HG03159 (cell line): ENCODE measurements at regions not wholly inside any gene's neighbourhood (a gene's known extent, or its start where the extent isn't known, plus 50 kb on each side); places are given as distances from the start of the nearest gene placed in this dataset.
A peak's percentile ranks its signal among the peaks of the same experiment; 100 is the strongest.
"Not testable (repeated sequence)": the region's sequence is repeated elsewhere in the genome, so short reads cannot be mapped to it uniquely, and the experiment has no call there.

Experiments
- ATAC-seq: cut with Tn5 transposase; IDR thresholded peaks from one replicate; pipeline ENCODE4 v1.9.1; 2021; ENCODE audit warnings: mild to moderate bottlenecking, moderate library complexity; ENCODE audit not compliant: unreplicated experiment

DNA sequence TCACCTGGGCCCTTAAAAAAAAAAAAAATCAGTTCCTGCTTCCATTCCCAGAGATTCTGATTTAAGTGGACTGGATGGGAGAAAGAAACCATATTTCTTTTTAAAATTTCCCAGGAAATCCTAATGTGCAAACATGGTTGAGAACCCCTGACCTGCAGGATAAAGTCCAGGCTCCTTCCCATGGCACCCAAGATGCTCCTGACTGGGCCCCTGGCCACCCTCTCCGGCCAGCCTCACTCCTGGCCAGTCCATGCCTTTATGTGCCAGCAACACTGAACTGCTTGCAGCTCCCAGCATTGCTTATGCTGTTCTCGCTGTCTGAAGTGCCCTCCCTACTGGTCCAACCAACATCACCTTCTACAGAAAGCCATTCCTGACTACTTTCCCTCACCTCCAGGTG is 93.9 kb downstream of the TEX35 start:
- ATAC-seq = no peak

DNA sequence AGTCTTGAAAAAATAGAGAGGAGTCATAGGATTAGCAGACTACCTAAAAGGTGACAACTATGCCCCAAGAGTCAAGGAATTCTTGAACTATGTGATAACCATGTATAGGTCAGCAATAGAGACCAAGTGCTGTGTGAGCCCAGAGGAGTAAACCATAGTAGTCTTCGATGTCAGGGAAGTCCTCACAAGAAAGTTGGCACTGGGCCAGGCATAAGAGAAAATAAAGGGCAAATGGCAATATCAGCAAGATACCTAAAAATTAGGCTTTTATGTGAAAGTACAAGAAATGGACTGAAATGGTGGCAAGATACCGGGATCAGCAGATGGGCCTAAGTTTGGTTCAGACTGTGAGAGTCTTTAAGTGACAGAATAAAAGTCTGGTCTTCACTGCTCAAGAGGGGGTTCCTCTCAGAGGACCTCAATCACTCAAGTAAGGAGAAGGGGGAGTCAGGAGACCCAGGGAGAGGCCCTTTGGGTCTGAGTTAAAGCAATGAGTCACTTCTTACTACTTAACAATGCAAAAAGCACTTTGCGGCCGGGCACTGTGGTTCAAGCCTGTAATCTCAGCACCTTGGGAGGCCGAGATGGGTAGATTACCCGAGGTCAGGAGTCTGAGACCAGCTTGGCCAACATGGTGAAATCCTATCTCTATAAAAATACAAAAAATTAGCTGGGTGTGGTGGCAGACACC is 95.0 kb downstream of the TEX35 start:
- ATAC-seq = peak; percentile 53

DNA sequence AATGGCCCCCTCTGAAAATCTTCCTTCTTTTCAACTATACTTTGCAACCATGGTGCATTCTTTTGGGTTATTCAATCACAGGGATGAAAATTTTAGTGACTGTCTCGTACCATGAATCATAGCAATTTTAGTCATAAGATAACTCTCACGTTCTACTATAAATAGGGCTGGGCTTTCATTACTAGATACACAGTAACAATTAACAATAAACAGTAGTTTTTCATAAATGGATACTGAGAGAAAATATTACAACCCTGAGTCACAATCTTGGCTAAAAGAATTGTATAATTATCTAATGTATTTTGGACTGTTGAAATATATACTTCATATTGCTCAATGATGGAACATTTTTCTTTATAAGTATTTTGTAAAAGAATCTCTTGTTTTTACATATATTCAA is 96.1 kb downstream of the TEX35 start:
- ATAC-seq = no peak

DNA sequence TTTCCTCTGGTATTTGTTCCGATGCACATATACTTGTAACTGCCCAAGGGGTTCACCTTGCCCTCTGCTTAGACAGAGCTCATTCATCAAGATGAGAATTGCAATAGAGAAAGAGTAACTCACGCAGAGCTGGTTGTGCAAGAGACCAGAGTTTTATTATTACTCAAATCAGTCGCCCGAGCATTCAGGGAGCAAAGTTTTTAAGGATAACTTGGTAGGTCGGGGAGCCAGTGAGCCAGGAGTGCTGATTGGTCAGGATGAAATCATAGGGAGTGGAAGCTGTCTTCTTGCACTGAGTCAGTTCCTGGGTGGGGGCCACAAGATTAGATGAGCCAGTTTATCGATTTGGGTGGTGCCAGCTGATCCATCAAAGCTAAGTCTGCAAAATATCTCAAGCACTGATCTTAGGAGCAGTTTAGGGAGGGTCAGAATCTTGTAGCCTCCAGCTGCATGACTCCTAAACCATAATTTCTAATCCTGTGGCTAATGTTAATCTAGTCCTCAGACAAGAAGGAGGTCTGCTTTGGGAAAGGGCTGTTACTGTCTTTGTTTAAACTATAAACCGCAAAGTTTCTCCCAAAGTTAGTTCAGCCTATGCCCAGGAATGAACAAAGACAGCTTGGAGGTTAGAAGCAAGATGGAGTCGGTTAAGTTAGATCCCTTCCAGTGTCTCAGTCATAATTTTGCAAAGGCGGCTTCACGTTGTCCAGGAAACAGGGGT is 97.9 kb downstream of the TEX35 start:
- not testable (repeated sequence) for ATAC-seq

DNA sequence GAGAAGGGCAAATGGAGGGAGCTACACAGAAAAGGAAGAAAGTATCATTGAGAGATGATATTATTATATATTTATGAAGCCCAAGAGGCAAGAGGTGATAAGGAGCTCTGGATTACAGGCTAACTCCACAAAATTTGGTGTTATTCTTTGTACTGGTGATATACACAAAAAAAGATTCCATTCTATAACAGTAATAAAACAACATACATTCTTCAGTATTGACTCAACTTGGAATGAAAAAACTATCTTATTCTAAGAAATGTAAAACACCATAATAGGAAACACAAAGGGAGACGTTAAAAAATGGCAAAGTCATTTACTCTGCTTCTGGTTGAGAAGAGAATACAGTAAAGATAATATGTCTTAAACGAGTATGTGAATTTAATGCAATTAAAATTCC is 99.4 kb downstream of the TEX35 start:
- ATAC-seq = no peak

DNA sequence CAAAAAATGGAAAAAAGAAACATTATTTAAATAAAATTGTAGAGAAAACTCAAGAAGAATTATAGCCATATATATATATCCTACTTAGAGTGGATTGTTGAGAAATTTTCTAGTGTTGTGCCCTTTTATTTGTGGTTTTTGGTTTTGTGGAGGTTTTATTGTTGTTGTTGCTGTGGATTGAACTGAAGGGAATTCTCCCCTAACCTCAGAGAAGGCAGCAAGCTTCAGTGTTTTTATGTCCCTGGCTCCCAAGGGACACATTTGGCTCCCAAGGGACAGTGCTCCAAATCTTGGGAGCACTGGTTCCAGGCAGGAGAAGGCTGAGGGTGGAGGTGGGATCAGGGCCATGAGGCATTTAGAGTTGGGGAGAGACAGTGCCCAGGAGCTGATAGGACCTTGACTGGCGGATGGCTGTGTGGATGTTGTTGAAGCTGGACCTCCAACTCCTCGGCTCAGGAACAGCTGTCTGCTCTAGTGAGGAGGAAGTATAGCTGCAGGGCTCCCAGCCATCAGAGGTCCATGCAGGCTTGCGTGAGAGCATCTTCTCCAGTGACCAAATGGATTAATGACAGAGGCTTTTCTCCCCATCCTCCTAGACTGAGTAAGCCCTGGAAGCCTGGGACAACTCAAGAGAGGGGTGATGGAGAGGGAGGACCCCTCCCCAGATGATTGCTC is 100.5 kb downstream of the TEX35 start:
- no peak for ATAC-seq

DNA sequence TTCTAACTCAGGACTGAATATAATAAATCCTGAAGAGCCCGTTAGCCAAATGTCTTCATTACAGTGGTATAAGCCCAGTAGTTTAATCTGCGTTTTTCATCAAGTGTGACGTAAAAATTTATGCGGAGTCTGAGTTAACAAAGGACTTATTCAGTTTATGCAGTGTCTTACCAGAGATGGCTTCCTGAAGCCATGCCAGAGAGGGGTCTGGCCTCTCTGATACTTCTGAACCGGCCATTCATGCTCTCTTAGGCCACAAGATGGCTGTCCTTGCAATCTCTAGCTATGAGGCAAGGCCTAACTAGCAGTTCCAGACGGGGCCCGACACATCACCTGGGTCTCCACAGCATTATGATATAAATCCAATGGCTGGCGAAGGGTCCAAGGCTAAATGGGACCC is 101.4 kb downstream of the TEX35 start:
- ATAC-seq = no peak

DNA sequence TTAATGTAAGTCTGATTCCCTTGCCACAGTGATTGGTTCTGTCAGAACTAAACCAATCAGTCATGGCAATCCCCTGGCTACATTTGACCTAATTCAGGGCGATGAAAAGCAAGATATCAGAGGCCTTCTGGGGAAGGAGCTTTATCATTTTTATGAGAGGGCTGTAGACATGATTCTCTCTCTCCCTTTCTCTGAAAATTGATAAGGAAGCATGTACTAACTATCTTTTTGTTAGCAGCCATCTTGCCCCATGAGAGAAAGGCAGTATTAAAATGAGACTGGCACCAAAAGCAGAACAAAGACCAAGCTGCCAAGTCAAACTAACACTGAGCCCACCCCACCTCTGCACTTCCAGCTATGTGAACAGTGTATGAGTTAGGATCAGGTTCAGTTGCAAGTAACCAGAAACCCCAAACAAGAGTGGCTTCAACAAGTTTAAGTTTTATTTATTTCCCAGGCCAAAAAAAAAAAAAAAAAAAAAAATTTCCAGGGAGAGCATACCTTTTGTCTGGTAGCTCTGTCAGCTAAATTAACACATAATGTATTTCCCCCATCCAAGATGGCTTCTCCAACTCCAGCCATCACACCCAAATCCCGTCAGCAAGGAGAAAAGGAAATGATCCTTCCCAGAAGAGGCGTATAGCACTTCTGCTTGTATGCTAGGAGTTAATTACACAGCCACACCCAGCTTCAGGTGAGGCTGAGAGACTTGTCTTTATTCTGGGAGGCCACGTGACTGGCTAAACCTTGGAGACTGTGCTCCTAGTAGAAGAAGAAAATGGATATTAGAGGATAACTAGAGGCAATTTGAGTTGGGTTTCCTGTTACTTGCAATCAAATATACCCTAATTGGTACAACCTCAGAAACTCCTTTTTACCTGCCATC is 105.8 kb upstream of the RALGPS2 start:
- ATAC-seq = no peak

DNA sequence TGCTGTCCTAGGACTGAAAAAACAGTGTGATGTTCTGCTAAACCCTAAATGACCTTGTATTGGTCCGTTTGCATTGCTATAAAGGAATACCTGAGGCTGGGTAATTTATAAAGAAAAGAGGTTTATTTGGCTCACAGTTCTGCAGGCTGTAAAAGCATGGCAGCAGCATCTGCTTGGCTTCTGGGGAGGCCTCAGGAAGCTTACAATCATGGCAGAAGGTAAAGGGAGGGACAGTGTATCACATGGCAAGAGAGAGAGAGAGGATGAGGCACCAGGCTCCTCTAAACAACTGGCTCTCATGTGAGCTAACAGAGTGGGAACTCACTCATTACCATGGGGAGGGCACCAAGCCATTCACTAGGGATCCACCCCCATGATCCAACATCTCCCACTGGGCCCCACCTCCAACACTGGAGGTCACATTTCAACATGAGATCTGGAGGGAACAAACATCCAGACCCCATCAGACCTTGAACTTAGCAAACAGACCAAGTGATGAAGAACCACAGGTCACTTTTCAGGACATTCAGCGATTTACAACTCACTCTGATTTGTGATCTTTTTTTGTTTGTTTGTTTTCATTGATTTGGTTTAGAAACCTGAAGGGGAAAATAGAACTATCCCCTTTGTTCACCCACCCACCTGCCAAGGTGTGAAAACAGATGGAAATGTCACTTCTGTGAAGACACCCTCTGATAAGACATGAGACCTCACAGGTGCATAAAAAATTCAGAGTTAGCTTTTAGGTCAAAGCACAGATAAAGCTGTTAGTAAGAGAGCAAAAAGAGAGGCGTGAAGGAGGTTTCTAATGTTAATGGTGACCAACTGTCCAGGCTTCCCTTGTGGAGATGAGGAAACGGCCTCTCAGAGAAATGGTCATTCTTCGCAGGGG is 104.2 kb upstream of the RALGPS2 start:
- no peak for ATAC-seq

DNA sequence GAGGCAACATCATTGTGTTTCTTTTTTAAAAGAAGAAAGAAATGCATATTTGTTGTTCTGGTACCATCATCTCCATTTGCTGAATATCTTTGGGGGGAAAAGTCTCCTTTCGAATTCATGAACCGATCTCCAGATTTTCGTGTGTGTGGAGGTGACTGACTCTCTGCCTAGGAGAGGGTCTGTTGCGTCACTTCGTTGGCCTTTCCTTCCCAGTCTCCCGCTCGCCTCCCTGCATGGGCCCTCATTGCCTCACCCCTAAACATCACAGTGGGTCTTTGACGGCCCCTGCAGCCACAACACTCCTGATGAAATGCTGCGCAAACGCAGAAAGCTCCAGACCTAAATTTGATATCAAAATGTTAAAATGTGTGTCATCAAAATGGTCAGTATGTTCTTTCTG is 103.2 kb upstream of the RALGPS2 start:
- ATAC-seq = no peak

DNA sequence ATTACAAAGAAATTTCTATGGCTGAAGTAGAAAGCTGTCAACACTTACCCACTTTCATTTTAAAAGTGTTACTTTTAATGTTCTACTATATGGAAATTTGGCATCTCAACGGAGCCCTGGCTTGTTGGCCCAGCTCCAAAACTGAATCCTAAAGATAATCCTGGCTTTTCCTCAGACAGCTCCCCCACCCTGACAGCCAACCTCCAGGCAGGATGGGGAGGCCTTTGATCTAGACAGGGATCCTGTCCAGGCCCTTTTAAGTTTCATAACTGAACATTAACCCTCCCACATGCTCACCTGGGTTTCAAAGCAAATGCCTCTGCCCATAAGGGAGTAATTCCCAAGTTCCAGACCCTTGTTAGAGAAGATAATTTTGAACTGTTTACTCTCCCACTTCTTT is 99.3 kb upstream of the RALGPS2 start:
- no peak for ATAC-seq

DNA sequence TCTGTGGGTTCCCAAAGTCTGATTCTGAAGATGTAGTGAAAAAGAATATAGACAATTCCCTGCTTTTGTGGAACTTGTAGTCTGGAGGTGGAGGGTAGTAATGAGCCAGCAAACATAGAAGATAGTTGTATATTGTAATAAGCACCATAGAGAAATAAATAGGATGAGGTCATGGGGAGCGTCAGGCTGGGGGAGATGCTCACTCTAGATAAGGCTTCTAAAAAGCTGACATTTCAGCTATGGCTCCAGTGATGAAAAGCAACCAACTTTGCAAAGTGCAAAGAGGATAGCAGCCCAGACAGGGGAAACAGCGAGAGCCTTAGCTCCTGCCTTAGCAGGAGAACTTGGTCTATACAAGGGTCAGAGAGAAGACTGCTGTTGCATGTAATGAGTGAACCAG is 98.0 kb upstream of the RALGPS2 start:
- ATAC-seq = no peak

DNA sequence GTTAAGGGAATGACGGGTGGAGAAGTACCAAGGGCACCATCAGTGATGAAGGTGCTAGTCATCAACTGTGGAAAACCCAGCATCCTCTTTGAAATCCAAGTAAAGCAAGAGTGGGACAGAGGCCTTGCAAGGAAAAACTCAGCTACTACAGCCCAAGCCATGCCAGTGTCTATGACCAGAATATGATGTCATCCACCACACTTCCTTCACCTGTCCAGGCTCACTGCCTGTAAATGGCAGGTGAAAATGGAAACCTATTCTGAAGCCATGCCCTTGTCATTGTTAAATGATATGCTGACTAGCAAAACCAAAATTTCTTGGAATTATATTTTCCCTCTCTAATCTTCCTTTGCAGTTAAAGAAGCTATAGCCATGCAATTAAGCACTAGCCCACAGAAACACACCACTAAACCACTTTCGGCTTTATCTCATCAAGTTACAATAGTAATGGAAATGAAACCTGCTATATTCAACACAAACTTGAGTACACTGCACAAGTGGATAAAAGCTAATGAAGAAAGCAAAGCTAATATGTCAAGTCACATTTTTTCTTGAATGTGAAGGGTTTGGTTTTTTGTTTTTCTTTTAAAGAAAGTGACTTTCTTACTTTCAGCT is 96.3 kb upstream of the RALGPS2 start:
- no peak for ATAC-seq

DNA sequence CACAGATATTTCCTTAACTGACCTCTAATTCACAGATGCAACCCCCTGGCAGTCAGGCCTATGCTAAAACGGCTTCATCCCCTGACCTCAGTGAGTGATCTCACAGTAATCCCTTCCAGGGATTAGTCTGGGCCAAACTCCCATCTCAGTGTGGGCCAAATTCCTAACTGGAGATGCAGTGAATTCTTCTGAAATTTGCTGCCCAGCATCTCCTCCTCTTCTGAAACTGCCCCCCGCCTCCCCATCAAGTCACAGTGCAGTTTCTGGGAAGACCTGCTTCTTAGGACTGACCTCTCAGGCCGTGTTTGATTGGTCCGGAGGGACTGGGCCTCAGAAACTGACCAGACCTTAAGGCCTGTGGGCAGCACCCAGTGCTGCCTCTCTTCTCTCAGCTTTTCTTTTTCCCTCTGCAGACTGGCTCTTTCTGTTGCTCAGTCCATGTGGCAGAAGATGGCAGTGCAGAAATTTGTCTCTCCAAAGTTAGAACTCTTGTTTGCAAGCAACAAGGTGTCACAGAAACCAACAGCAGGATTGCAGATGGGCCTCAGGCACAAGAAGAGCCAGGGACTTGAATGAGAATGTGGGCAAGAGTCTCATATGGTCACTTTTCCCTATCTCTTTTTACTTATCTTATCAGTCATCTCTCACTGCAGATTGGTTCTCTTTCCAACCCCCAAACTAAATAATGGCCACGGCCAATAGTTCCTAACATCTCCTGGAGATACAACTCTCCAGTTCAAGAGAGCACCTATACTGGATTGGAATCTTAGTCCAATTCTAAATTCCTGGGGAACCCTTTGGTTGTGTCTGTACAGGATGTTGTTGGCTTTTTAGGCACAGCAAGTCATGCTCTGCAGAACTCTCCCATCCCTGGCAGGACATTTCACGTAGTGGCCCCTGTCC is 95.5 kb upstream of the RALGPS2 start:
- no peak for ATAC-seq

DNA sequence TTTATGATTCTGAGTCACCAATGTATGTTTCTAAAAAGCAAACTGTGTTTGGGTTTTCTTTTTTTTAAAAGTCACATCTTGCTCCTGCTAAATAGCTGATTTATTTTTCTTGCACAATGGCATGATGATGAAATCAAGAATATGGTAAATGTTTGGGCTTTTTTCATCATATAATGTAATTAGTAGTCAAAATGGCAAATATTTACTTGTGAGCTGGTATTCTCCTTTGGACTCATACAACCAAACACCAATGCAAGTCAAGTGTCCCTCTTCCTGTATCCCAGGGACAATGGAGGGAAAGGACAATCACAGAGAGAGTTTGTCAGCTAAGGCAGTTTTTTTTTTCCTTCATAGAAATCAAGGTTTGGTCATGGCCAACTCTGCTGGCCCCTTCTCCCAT is 94.6 kb upstream of the RALGPS2 start:
- ATAC-seq = no peak

DNA sequence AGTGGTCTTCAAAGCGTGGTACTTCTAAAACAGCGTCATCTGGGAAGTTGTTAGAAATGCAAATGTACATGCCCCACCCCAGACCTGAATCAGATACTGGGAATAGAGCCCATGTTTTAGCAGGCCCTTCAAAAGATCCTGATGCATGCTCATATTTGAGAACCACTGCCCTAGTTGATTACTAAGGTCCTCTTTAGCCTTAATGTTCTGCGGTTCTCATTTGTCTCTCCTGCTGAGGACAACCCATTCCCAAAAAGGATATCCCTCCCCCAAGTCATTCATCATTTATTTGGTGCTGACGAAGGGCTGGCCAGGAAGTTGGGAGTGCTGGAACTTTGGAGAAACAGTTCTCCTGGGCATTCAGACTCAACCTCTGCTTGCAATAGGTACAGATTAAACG is 92.4 kb upstream of the RALGPS2 start:
- no peak for ATAC-seq

DNA sequence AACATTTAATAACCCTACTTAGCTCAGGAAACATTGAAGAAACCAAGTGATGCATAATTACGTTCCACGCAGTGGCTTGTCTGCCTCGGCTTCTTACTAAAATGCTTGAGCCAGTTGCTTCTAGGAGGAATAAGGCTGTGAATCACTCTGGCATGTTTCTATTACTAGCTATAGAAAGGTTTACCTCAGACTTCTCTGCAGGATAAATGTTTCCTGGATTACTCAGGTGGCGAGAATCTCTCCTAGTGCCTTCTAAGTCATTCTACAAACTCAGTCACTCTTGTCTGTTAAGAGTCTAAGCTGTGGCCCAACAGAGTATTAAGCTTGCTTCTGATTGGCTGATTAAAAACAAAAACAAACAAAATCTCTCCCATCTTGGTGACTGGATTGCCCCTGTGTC is 92.0 kb upstream of the RALGPS2 start:
- ATAC-seq = no peak

DNA sequence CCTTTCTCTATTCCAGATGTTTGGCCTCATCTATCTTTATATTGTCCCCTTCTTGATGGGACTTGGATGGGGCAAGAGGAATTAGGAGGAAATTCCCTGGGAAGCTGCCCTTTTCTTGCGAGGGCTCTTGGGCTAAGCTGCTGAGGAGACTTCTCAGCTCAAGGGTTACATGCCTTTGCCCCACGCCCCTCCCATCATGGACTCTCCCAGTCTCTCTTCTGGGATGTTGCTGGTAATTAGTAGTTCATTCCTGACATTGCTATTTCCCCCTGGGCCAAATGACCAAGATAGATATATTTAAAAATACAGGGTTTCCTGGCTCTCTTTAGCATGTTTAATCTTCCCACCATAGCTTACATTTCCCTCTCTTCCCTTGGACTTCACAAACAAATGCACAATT is 90.6 kb upstream of the RALGPS2 start:
- no peak for ATAC-seq

DNA sequence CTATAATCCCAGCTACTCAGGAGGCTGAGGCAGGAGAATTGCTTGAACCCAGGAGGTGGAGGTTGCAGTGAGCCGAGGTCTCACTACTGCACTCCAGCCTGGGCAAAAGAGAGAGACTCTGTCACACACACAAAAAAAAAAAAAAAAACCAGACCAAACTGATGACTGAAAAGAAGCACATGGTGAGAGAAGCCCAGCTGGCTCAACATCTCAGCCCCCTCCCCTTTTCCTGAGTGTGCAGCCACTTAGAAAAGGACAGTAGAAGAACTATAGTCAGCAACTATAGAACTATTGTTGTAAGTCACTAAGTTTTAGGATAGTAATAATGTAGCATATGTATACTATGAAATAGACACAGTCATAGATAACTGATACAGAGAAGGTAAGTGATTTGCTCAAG is 87.2 kb upstream of the RALGPS2 start:
- no peak for ATAC-seq
